Urothelium cell line (cell line): ENCODE measurements at regions not wholly inside any gene's neighbourhood (a gene's known extent, or its start where the extent isn't known, plus 50 kb on each side); places are given as distances from the start of the nearest gene placed in this dataset.

Source experiments
- DNase-seq: peaks from one replicate; pipeline ENCODE4 v3.0.0; 2011; ENCODE audit warnings: low spot score, mixed read lengths
- FAIRE-seq: peaks from 2 replicates; lab custom pipeline; 2011; peaks lifted over from hg19 to GRCh38; lab: Jason Lieb, UNC

DNA sequence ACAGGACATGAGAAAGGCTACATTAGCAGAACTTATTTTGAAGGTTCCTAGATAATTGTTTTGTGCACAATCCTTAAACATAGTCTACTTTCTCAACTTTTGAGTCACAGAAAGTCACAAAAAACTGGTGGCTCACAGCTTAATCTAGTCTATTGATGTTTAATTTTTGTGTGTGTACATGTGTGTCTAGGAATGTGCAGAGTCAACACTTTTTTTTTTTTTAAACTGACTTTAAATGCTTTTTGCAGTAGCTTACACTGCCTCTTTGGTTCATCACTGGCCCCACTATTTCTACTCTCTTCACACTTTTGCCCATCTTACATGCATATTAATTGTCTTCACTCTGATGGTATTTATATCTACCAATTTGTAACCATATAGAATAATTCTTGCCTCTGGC, 566.9 kb downstream of the BCKDHB start:
- FAIRE-seq (no peak), DNase-seq (no peak)

DNA sequence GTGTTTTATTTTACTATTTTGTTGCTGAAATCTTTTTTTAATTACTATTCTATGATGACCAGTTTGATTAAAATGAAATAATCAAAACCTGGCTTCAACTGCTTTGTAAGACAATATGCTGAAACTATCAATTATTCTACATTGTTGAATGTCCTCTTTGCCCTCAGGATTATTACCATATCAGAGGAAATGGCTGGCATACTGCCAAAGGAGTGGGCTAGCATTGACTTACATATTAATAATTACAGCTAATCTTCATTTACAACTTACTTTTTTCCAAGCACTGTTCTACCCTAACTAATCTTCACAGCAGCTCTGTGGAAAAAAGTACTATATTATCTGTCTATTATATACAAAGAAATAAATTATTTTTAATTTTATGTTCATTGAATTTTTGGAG, 560.5 kb downstream of the BCKDHB start:
- no peak for DNase-seq
- no peak for FAIRE-seq

DNA sequence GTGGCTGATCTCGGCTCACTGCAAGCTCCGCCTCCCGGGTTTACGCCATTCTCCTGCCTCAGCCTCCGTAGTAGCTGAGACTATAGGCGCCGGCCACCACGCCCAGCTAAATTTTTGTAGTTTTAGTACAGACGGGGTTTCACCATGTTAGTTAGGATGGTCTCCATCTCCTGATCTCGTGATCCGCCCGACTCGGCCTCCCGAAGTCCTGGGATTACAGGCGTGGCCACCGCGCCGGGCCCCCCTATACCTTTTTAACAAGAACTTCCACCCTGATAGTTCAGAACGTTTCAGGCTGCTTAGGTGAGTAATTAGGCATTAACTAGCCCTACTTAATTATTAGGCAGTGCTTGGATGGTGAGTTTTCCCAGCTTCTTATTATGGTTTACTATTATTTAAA, 552.5 kb downstream of the BCKDHB start:
- DNase-seq = no peak
- FAIRE-seq = no peak

DNA sequence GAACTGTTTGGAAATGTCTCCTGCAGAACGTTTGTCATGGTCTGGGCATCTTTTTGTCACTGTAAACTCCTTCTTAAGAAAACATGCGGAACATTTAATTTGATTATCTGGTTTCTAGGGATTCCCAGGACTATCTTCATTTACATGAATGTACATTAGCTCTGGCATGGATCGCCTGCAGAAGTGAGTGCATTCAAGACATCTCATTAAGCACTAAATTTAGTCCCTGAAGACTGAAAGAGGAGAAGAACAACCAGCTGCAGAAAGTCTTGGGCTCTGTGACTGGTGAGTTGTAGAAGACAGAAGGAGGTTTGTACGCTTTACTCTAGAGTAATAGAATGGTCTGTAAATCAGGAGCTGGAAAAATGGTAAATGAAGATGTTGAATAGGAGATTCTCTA, 540.7 kb downstream of the BCKDHB start:
- FAIRE-seq = no peak

DNA sequence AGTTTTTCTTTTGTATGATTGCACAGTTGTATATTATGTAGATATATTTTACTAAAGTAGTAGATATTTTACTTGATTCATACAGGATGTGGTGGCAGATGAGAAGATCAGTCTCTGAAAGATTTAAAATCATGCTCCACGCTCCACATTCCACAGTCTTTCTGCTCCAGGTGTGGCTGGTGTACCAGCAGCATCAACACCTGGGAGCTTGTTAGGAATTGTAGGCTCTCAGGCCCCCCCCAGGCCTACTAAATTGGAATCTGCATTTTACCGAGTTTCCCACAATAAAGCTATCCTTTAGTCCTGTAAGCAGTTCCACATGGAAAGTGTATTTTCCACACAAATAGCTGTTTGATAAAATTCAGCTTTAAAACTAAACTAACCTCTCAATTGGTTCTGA, 537.4 kb downstream of the BCKDHB start:
- FAIRE-seq = no peak
- DNase-seq = no peak

More for the DNA sequence above, 540.7 kb downstream of the BCKDHB start:
- no peak for DNase-seq

DNA sequence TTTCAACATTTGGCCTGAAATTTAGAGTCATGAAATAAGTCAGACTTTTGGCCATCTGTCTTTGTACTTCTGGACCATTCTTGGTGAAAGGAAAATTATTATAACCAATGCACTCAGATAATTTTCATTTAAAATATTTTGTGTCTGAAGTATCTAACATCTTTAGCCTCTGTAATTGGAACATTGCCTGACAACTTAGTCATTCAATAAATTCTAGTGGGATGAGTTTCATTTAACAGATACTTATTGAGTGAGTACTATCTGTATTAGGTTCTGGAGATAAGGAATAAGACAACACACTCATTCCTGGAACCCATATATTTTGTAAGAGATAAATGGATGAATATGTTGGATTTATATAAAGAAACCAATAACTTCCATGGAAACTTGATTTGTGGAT, 536.0 kb downstream of the BCKDHB start:
- no peak for FAIRE-seq
- DNase-seq = no peak

DNA sequence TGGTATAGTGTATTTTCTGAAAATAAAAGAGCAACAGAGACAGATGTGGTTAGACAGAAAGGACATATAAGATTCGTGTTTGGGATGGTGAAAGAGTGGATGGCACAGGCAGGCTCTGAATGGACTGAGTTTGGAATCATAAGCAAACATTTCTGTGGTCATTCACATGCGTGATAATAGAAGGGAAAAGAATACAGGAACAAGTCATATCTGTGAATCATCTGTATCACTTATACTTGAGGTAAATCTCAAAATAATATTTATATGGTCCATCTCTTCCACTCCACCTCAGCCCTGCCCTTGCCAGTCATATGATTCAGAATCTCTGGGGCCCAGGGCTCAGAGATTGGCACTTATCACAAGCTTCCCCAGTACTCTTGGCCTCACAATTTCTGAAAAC, 535.1 kb downstream of the BCKDHB start:
- DNase-seq = no peak
- no peak for FAIRE-seq

DNA sequence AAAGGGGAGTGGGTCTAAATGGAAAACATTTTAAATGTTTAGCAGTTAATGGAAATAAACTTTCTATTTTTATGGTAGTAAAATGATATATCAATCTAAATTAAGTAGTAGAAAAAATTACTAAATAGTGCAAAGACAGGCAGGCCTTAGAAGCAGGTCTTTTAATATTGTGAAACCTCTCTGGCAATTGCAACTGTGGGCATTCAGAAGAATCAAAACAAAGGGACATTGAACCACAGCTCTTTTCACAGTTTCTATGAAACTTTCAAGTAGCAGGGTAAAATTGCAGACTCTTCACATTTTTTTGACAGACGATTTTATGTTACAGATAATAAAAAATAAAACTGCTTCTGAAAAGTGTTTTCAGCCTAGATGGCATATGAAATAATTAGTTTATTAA, 533.7 kb downstream of the BCKDHB start:
- DNase-seq (no peak), FAIRE-seq (no peak)

DNA sequence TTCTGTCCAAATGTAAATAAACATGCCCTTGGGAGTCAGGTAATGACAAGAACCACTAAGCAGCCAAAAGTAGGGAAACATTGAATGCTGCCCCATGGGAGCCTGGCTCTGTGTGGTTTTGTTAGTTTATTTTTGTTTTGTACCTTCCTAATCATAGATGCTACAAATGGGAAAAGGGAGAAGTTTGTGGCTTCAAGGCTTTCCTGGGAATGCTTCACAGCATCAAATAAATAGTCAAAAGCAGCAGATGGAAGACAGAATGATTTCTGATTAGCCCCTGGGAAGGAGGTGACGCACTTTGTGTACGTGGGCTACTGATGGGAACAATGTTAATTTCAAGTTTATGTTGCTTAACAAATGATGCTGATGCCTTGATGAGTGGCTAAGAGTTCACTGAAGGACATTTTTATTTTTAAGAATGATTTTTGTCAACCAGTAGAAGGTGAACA, 532.7 kb downstream of the BCKDHB start:
- no peak for DNase-seq
- no peak for FAIRE-seq

DNA sequence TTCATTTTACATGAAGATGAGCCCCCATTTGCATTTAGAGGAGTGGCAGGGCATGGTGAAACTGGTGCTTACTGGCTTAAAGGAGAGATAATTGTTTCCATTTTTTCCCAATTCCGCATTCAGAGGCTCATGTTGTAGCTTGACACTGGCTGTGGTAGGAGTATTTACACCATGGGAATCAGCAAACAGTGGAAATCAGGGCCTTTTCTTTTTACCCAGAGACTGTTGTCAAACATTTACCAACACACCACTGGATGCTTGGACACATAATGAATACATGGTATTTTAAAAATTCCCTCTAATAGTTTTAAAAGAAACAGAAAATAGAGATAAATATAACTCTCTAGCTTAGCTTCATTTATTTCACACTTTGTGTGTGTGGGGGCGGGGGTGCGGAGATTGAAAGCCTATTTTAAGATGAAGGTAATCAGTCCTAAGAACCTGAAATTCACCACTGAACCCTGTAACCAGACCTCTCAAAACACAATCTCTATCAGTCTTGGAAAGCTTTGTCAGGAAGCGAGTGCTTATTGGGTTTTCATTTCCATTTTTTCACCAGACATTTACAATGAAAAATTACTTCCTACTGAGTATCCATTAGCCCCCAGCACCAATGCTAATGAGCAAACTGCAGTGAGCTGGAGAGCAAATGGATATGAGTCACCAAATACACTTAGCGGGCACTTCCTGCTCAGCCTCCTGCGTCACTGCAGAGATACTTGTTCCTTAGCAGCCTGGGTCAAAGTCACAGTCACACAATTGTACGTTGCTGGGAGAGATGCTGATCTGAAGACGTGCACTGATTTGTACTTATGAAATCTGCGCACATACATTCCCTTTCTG, 532.0 kb downstream of the BCKDHB start:
- peak; percentile 69 for FAIRE-seq

DNA sequence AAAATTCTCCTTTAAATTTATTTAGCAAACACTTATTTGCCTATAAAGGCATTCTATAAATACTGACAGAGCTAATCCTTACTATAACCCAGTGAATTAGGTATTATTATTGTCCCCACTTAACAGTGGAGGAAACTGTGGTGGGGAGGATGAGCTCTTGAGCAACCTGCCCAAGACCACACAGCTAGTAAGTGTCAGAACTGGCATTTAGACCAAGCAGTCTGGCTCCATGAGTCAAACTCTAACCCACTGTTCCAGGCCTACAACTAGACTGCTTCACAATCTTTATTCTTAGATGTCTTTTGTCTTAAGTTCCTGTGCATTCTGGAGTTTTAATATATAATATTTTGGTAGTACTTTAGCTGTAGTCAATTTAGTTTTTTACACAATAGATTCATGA, 530.8 kb downstream of the BCKDHB start:
- DNase-seq = no peak
- no peak for FAIRE-seq

More for the DNA sequence above, 532.0 kb downstream of the BCKDHB start:
- DNase-seq = peak; percentile 60

DNA sequence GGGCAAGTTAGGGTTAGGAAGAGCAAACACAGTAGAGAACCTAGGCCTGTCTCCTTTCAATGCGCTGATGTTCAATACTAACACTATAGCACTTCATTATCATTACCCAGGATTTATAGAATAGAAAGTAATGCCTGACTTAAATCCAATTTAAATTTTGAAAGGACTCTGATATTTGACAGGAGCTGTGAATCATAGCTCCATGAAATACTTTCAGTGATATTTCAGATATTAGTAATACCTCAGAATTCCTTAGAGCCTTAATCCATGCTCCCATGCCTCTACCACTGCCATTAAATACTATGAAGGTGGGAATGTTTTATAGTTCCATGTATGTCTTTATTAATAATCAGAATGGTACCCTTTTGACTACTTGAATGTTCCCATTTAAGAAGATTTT, 530.2 kb downstream of the BCKDHB start:
- no peak for FAIRE-seq
- no peak for DNase-seq

DNA sequence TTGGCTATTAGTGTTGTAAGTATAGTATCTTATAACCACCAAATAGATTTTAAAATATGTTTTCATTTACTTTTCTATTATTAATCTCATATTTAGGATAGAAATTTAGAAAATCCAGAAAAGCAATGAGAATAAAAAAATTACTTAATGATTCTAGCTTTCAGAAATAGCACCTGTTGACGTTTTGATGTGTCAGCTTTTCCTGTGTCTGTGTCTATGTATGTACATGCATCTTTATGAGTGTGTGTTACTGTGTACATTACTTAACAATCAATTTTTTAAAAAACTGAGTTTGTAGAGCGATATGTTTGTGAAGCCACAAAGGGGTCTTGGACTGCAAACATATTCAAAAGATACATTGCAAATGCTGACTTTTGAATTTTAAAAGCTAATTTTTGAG, 526.9 kb downstream of the BCKDHB start:
- no peak for FAIRE-seq
- DNase-seq = no peak

DNA sequence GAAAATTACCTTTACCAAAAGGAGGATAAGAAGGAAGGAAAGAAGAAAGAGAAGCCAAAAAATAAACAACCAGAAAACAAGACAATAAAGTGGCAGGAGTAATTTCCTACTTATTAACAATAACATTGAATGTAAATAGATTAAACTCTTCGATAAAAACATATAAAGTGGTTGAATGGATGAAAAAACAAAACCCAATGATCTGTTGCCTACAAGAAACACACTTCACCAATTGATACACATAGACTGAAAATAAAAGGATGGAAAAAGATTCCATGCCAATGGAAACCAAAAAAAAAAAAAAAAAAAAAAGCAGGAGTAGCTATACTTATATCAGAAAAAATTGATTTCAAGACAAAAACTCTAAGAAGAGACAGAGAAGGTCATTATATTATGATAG, 518.9 kb downstream of the BCKDHB start:
- FAIRE-seq (no peak), DNase-seq (no peak)

DNA sequence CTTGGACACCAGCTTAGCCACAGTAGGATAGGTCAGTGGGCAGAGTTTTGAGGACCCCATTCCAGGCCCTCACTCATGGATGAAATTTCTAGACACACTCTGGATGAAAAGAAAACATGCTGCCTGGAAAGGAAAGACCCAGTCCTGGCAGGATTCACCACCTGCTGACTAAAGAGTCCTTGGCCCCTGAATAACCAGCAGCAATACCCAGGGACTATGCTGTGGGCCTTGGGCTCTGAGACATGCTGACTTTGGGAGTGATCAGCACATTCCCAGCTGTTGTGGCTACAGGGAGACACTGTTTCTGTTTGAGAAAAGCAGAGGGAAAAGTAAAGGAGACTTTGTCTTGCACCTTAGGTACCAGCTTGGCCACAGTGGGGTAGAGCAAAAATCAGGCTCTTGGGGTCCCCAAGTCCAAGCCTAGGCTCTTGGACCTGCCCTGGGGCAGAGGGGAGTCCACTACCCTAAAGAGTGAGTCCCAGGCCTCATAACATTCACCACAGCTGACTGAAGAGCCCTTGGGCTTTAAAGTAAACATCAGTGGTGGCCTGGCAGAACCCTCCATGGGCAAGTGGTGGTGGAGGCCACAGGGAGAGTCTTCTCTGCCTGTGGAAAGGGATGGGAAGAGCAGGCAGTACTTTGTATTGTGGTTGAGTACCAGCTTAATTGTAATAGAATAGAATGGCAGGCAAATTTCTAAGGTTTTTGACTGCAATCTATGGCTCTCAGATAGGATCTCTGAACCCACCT, 516.8 kb downstream of the BCKDHB start:
- DNase-seq (no peak), FAIRE-seq (no peak)

DNA sequence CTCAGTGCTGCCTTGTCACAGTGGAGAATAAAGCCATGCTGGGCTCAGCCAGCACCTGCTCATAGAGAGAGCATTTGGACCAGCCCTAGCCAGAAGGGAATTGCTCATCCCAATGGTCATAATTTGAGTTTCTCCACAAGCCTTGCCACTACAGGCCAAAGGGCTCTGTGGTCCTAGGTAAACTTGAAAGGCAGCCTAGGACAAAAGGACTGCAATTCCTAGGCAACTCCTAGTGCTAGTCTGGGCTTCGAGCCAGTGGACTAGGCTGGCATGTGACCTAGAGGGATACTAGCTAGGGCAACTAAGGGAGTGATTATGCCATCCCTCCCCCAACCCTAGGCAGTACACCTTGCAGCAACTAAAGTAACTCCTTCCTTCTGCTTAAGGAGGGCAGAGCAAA, 516.2 kb downstream of the BCKDHB start:
- DNase-seq (no peak), FAIRE-seq (no peak)

DNA sequence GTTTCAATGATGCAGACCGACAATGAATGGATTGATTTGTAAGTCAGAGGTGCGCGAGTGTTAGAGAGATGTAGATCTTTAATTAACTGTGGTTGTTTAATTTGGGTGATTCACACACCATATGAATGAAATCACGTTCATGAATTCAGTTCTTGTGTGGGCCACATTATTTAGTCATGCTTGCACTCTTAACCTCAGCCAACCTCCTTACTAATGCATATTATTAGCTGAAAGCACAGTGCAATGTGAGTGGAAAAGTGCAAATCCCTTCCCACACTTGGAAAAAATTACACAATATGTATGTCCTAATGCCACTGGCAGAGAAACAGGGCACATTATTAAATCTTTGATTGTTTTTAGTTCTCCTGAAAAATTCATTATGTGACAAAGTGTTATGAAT, 512.5 kb downstream of the BCKDHB start:
- DNase-seq = no peak
- no peak for FAIRE-seq

DNA sequence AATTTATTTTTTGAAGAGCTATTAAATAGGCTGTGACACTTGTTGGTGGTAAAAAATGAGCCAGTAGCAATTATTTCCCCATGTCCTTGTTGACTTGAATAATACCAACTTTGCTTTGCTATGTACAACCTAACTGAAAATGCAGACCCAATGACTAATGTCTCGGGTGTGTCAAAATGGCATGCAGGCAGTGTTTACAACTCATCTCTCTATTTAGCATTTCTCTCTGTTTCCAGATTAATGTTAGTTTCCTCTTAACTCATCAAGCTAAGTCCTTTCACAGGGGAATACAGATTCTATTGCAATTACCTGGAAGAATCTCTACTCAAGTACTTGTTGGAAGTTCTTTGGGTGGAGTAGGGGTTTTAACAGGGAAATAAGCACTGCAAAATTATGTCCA, 504.4 kb downstream of the BCKDHB start:
- no peak for FAIRE-seq
- DNase-seq = no peak

DNA sequence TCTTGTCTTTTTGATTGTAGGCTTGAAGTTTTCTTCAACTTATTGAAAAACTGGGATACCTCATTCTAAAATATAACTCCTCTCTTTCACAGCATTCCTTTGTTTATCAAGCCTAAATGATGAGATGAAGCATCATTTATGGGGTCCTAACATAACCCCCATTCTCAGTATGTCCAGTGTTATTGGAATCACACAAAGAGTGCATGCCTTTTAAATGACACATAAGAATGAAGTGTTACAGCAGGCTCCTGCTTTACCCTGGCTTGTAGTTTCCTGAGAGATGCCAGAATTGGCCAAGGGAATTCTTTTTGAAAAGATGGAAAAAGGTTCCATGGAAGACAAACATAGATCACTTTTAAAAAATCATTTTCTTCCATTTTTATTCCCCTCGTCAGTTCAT, 502.4 kb downstream of the BCKDHB start:
- FAIRE-seq (no peak), DNase-seq (no peak)

DNA sequence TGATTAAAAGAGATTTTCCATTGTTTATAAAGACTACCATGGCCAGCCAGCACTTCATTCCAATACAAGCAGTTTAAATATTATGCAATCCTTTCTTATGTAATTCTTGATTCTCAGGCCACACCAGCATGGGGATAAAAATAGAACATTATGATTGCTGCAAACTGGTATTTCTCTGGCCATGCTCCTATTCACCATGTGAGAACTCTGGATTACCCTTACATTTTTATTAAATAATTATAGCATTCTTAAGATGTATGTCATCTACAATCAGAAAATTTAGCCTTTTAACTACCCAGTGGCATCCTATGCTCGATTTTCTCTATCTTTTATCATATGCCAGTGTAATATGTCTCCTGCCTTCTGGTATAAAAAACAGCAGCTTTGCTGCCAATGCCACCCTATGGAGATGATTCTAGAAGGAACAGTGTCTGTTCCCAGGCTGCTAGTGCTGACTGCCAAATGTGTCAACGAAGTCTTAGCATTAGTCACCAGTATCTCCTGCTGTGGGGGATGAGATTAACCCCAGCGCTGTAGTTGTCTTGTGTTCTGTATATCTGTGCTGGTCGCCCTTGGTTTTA, 501.4 kb downstream of the BCKDHB start:
- DNase-seq (peak; percentile 29), FAIRE-seq (no peak)

DNA sequence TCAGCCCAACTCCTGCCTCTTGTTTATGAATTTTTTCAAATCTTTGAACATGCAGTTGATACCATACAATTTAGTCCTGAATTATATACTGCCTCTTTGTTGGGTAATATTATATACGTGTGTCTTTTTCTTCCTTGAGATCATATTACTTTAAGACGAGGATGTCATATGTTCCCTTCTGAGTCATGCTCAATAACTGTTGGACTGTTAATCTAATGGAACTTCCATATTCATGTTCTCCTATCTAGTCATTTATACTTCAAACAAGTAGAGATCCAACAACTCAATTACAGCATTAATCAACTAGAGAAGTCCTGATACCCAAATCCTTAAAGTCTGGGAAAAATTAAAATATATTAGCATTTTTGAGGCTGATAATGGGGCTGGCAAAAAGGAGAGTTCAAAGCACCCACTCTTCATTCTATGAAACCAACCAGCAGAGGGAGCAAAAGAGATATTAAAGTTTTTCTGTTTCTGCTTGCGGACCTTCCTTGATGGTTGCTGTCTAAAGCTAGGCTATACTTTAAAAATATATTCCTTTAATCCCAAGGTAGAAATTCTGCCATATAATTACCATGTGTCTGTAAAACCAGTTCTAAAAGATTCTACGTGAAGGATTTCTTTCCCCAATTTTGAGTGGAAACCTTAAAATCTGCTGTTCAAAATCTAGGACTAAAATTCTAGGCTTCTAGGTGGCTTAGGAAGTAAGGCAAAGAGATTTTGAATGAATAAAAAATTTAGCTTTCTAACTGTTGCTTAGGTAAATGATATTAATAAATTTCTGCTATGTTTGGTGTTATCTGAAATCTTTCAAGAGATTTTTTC, 498.9 kb downstream of the BCKDHB start:
- FAIRE-seq (no peak), DNase-seq (peak; percentile 7)
